MCF 10A (cell line): ENCODE measurements at regions not wholly inside any gene's neighbourhood (a gene's known extent, or its start where the extent isn't known, plus 50 kb on each side); places are given as distances from the start of the nearest gene placed in this dataset.

ENCODE experiments used
- BruUV-seq: library from RNA; stranded (reverse); fragments of 400-500 nt; replicated peaks from 2 replicates; lab custom pipeline; 2021; lab: Mats Ljungman, UMichigan
- CTCF ChIA-PET: fragments of 300-600 bp; sonication (Branson Sonifier 250); formaldehyde crosslinking; extraction: SDS; loops from one replicate; lab custom pipeline; 2021; ENCODE audit warnings: antibody characterized with exemption, inconsistent platforms; lab: Yijun Ruan, JAX
- POLR2A ChIA-PET: fragments of 300-600, 350-650 bp; sonication (Branson Sonifier 250); formaldehyde crosslinking; extraction: SDS; loops from one replicate; lab custom pipeline; 2020; ENCODE audit warnings: antibody characterized with exemption, inconsistent platforms; lab: Yijun Ruan, JAX
- DNase-seq: peaks from one replicate; pipeline ENCODE4 v3.0.0-alpha.2; 2018; ENCODE audit not compliant: unreplicated experiment
- H3K27ac Mint-ChIP-seq: one replicate; pipeline ENCODE4 v1.8.0; 2022; ENCODE audit warnings: mild to moderate bottlenecking, low read depth, mixed read lengths; ENCODE audit not compliant: unreplicated experiment
- H3K27me3 Mint-ChIP-seq: one replicate; pipeline ENCODE4 v1.8.0; 2022; ENCODE audit warnings: mixed read lengths; ENCODE audit not compliant: insufficient read depth, unreplicated experiment
- H3K36me3 Mint-ChIP-seq: one replicate; pipeline ENCODE4 v1.8.0; 2022; ENCODE audit warnings: mild to moderate bottlenecking, moderate library complexity, mixed read lengths; ENCODE audit not compliant: insufficient read depth, unreplicated experiment
- H3K4me1 Mint-ChIP-seq: one replicate; pipeline ENCODE4 v1.8.0; 2022; ENCODE audit warnings: mixed read lengths; ENCODE audit not compliant: insufficient read depth, unreplicated experiment
- H3K4me3 Mint-ChIP-seq: one replicate; pipeline ENCODE4 v1.8.0; 2022; ENCODE audit warnings: mild to moderate bottlenecking, moderate library complexity, mixed read lengths; ENCODE audit not compliant: unreplicated experiment
- H3K9me3 Mint-ChIP-seq: one replicate; pipeline ENCODE4 v1.8.0; 2022; ENCODE audit warnings: mixed read lengths; ENCODE audit not compliant: unreplicated experiment
- intact Hi-C: fragments of 100-400 bp; cut with micrococcal nuclease; formaldehyde crosslinking; loops from 2 replicates; pipeline ENCODE4 v1.14.1; 2022
- TF ChIP-seq, protein P1 (sequence below): fragments of 200-600 bp; IDR thresholded peaks from one replicate; pipeline ENCODE4 v1.8.0; 2022; ENCODE audit warnings: antibody characterized with exemption, mild to moderate bottlenecking; ENCODE audit not compliant: unreplicated experiment

- Mint-ChIP-seq H3K27ac (no peak overlapping the region), H3K36me3 (no peaks in the 10 kb centered on the region), H3K9me3 (no peaks in the 10 kb centered on the region), H3K4me3 (no peak overlapping the region), H3K27me3 (no peaks in the 10 kb centered on the region), H3K4me1 (peaks cover 11% of the 10 kb centered on the region)
- intact Hi-C loops = no loop called here
- CTCF ChIA-PET = interaction anchor here (0.6 to 1.2 kb wide), 4 partner anchors 14 to 958 kb away, joined by 3 to 4 read pairs (median 4); no protein-coding TSS in a partner anchor
- BruUV-seq = no TSS peak
- DNase-seq = peak; percentile 42
- POLR2A ChIA-PET = no interaction called here
- TF ChIP-seq, protein P1, sequence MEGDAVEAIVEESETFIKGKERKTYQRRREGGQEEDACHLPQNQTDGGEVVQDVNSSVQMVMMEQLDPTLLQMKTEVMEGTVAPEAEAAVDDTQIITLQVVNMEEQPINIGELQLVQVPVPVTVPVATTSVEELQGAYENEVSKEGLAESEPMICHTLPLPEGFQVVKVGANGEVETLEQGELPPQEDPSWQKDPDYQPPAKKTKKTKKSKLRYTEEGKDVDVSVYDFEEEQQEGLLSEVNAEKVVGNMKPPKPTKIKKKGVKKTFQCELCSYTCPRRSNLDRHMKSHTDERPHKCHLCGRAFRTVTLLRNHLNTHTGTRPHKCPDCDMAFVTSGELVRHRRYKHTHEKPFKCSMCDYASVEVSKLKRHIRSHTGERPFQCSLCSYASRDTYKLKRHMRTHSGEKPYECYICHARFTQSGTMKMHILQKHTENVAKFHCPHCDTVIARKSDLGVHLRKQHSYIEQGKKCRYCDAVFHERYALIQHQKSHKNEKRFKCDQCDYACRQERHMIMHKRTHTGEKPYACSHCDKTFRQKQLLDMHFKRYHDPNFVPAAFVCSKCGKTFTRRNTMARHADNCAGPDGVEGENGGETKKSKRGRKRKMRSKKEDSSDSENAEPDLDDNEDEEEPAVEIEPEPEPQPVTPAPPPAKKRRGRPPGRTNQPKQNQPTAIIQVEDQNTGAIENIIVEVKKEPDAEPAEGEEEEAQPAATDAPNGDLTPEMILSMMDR = no peak
Measured at GRCh38 chr12:98355322-98355721, 160.1 kb upstream of the TMPO start.

GRCh38 chr12:98355933-98356332 lies 159.5 kb upstream of the TMPO start:
- ChIA-PET CTCF (interaction anchor here (0.5 to 1.2 kb wide), 6 partner anchors 13 to 1778 kb away, joined by 3 to 4 read pairs (median 4); no protein-coding TSS in a partner anchor), POLR2A (no interaction called here)
- no peak for DNase-seq
- no peaks in the 10 kb centered on the region for H3K9me3 Mint-ChIP-seq
- no TSS peak for BruUV-seq
- no peak overlapping the region for H3K27ac Mint-ChIP-seq
- H3K4me3 Mint-ChIP-seq = no peak overlapping the region
- TF ChIP-seq, protein P1 = no peak
- intact Hi-C loops = no loop called here
- peaks cover 11% of the 10 kb centered on the region for H3K4me1 Mint-ChIP-seq
- H3K27me3 Mint-ChIP-seq = no peaks in the 10 kb centered on the region
- no peaks in the 10 kb centered on the region for H3K36me3 Mint-ChIP-seq

DNA sequence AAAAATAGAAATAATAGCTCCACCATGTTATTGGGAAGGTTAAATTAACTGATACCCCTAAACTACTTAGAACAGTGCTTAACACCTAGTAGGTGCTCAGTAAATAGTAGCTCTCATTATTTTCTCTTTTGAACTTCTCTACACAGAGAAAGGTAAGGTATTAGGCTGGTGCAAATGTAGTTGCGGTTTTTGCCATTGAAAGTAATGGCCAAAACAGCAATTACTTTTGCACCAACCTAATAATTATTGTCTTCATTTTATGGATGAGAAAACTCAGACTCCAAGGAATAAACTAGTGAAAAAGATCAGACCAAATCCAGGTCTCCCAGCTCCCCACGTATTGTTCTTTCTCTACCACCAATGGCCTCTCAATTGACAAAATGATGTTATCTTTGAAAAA lies 157.2 kb upstream of the TMPO start:
- Mint-ChIP-seq H3K4me1 (no peaks in the 10 kb centered on the region), H3K27me3 (no peaks in the 10 kb centered on the region), H3K27ac (no peak overlapping the region), H3K36me3 (no peaks in the 10 kb centered on the region), H3K9me3 (no peaks in the 10 kb centered on the region), H3K4me3 (no peak overlapping the region)
- no TSS peak for BruUV-seq
- intact Hi-C loops = no loop called here
- no peak for DNase-seq
- CTCF ChIA-PET = interaction anchor here (0.6 to 0.7 kb wide), 2 partner anchors 17 to 52 kb away, joined by 3 to 4 read pairs; no protein-coding TSS in a partner anchor
- POLR2A ChIA-PET = no interaction called here
- TF ChIP-seq, protein P1 = no peak

DNA sequence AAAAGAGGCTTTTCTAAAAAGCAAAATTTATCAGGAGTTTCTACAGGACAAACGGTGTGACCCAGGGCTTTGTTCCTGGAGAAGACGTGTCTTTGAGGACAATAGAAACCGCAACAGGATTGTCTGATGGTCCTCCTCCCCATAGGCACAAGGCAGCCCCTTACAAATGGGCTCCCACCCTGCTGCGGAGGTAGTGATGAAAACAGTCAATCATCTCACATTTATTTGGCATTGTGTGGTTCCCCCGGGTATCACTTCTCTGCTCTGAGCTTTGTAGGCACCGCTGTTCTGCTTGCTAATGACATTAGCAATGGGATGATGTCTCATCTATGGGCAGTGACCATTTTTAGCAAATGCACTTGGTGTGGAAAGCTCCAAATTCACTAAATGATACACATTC lies 155.5 kb upstream of the TMPO start:
- intact Hi-C loops = no loop called here
- BruUV-seq = no TSS peak
- ChIA-PET POLR2A (no interaction called here), CTCF (no interaction called here)
- TF ChIP-seq, protein P1 = no peak
- no peaks in the 10 kb centered on the region for H3K36me3 Mint-ChIP-seq
- no peaks in the 10 kb centered on the region for H3K9me3 Mint-ChIP-seq
- no peak overlapping the region for H3K27ac Mint-ChIP-seq
- H3K4me3 Mint-ChIP-seq = no peak overlapping the region
- DNase-seq = no peak
- H3K27me3 Mint-ChIP-seq = no peaks in the 10 kb centered on the region
- H3K4me1 Mint-ChIP-seq = no peaks in the 10 kb centered on the region
